CD4-positive, alpha-beta T cell treated with Interferon gamma for 1 hour (primary cell): ENCODE measurements at regions not wholly inside any gene's neighbourhood (a gene's known extent, or its start where the extent isn't known, plus 50 kb on each side); places are given as distances from the start of the nearest gene placed in this dataset.

Experiments
- DNase-seq: peaks from one replicate; pipeline ENCODE4 v3.0.0-alpha.2; 2020

GRCh38 chr14:22513066-22513812, 75.8 kb downstream of the DAD1 start:
- DNase-seq: no peak

DNA sequence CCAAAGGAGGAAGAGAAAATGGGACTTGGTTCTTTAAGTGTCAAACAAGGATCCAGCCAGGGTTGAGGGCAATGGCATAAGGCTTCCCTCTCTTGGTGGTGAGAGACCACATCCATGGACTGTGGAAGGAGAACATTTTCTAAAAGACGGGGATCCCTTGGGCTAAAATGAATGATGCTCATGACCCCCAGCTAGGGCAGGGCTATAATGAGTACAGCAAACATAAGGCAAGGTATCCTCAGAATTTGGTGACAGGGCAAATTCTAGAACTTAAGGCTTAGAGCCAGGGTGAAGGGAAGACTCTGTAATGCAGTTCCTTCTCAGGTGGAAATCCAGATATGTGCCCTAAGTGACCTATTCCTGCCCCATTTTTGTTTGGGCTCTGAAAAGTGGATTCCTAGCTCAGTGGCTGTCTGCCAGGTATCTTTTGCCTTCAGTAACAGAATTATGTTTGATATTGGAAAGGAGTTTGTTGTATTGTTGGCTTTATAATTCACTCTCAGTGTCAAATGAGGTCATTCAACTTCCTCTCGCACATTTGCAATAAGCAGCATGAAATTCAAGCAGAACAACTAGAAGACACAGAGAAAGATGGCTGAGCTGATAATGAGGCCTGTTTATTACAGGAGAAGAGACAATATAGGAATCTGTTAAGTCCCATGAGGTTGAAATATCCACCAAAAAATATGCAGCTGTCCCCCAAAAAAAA, 76.8 kb downstream of the DAD1 start:
- DNase-seq: no peak

- no peak for DNase-seq
Observed at GRCh38 chr14:22510527-22511110, 78.4 kb downstream of the DAD1 start.

DNA sequence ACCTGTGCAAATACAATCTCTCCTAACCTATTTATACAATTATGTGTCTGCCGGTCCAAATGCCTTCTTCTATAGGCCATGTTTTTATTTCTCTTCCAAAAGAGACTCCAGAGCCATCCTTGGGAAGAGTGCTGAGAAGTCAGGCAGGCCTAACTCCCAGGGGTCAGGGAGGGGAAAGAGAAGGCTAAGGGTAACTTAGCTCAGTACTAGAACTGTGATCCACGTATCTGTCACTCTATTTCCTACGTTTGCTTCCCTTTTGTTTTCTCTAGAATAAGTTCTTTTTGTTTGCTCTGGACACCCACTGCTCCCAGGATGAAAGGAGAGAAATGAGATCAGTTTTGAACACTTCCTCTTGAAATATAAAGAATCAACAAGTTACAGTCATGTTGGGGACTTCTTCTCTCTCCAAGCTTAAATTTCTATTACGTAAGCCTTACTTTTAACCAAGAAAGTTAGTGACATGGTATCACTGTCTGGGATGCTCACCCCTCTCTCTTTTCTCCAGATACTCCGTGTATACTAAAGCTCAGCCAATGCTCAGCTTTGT, 79.2 kb downstream of the DAD1 start:
- DNase-seq: no peak

DNA sequence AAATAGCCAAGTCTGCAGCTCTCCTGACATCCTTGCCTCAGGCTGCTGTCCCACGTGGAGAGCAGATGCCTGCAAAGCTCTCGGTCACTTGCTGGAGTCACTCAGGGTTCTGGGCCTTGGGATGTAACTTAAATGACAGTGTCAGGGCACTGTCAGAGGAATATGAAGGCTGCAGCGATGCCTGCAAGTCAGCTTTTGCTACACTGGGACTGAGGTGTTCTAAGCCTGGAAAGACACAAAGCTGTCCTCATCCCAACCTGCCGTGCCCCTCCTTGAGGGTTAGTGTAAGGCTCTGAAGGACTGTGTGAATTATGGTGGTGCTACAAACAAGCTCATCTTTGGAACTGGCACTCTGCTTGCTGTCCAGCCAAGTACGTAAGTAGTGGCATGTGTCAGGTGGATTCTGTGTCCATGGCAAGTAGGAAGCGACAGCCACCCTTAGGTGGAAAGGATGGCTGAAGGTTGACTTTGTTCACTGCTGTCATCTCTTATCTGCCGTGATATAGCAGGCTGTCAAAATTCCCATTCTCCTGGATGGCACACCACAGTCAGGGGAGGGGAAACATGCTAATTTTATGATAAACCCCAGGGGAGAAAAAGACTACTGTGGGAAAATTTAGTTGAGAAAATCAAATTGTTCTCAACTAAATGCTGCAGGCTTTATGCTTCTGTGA, 79.9 kb downstream of the DAD1 start:
- DNase-seq: no peak

DNA sequence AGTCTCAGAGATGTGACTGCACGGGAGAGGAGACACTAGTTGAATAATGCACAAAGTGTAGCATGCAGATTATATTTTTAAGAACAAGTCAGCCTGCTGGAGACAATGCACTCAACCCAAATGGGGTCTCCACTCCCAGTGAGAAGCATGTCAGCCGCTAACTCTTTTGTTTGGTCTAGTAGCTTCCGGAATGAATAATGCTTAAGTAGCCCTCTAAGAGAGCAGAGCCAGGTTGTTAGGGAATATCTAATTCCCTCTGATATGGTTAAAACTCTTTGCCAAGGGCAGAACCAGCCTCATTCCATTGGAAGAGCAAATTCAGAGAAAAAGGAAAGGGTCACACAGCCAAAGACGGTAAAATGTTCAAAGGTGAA, 80.4 kb downstream of the DAD1 start:
- no peak for DNase-seq

- DNase-seq: no peak
Observed at GRCh38 chr14:22508150-22508457, 80.9 kb downstream of the DAD1 start.

DNA sequence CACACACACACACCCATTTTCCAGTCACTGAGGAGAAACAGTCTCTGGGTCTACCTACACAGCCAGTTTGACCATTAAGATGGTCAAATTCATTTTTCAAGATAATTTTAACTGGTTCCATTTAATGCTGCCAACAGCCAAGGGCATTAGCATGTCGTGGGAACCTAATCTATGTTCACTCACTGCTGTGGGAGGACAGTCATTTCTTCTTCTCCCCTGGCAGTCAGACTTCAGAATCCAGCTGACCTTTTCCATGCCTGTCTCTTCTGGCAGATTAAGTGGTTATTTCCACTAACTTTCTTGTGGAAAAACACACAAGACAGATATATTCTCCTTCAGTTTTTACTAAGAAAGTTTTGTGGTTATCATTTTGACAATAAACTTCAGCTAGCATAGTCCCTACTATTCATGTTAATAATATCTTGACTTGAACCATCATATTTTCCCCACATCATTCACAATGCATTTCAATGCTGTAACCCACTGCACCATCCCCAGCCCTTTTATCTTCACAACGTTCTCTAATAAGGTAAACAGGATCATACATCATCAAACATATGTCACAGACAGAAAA, 82.2 kb downstream of the DAD1 start:
- DNase-seq: no peak

- DNase-seq: no peak
Observed at GRCh38 chr14:22506378-22506710, 82.7 kb downstream of the DAD1 start.

- no peak for DNase-seq
Observed at GRCh38 chr14:22505697-22506377, 83.2 kb downstream of the DAD1 start.

DNA sequence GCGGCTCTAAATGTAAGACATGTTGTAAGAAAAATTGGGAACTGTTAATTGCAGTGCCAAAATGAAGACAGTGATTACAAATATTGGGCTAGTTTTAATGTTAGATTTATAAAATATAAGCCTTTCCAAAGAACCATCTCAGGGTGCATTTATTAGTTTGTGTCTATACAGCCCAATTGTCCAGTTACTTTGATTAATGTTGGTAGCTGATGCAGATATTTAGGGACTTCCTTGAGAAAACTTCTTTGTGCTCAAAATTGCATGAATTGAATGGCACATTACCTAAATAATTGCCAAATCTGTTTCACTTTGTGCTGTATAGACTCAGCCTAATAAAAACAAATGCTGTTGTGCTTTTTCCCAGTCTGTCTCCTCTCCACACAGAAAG, 83.7 kb downstream of the DAD1 start:
- no peak for DNase-seq

DNA sequence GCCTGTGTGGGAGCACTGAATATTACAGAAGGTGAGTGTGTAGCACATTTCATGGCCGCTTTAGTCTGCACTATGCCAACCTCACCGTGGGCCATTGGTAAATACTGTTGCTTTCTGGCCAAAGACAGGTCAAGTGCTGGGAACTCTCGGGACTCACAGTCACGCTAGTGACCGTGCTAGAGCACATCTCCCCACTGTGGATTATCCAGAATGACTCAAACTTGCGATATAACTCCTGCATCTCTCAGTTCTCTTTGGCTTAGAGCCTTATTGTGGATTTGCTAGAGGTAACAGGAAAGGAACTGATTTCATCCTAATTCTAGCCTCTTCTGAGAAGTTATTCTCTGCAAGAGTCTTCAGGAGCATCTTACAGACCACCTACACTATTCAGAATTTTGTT, 86.5 kb downstream of the DAD1 start:
- DNase-seq: no peak

- DNase-seq: no peak
Observed at GRCh38 chr14:22502007-22502406, 87.0 kb downstream of the DAD1 start.

DNA sequence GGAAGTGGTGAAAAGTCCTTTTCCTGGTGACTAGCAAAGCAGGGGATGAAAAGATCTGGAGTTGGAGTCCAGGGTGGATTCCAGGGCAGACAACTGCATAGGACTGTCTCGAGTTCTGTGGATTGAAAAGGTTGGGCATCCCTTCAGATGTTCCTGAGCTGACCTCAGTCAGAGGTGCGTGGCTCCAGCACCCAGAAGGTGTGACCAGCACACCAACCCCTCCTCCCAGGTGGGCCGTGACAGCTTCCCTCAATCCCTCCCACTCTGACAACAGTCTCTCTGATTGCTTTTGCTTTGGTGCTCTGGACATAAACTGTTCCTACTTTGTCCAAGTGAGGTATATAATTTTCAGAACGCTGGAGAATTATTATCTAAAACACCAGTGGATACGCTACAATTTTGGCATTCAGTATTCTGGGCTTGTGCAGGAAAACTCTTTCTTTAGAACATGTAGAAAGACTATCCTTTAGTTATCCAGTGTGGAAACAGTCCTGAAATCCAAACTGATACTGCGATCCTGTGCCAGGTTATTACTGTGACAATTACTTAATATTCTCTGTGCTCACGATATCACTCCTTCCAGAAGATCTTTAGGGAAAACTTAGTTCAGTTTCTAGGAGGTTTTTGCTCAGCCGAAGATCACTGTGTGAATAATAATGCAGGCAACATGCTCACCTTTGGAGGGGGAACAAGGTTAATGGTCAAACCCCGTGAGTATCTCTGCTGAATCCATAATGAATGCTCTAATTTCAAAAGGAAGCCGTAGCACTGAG, 87.9 kb downstream of the DAD1 start:
- DNase-seq: no peak

GRCh38 chr14:22500525-22500924, 88.5 kb downstream of the DAD1 start:
- DNase-seq: no peak

GRCh38 chr14:22497671-22498093, 91.3 kb downstream of the DAD1 start:
- DNase-seq: no peak

- no peak for DNase-seq
Observed at GRCh38 chr14:22497144-22497423, 91.9 kb downstream of the DAD1 start.

- no peak for DNase-seq
Observed at GRCh38 chr14:22494486-22495135, 94.4 kb downstream of the DAD1 start.

DNA sequence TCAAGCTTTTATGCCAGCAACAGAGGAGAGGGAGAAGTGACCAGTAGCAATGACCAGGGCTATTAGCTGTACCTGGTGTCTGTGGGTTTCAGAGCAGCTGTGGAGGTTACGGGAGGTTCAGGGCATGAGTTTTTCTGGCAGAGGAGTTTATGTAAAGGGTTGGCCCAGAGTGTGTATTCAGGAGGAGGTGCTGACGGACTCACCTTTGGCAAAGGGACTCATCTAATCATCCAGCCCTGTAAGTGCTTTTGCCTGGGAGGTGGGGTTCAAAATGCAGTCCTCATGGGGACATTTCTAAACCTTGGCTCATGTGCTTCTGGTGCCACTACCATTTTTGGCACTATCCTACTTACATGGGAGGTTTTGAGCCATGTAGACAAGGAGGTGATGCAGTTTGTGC, 95.3 kb downstream of the DAD1 start:
- DNase-seq: no peak

GRCh38 chr14:22492622-22493542, 96.1 kb downstream of the DAD1 start:
- DNase-seq: no peak
